HG03025 (cell line): ENCODE measurements at regions not wholly inside any gene's neighbourhood (a gene's known extent, or its start where the extent isn't known, plus 50 kb on each side); places are given as distances from the start of the nearest gene placed in this dataset.

Experiments used
- ATAC-seq: cut with Tn5 transposase; IDR thresholded peaks from one replicate; pipeline ENCODE4 v1.9.1; 2021; ENCODE audit warnings: mild to moderate bottlenecking, moderate library complexity; ENCODE audit not compliant: unreplicated experiment, low FRiP score

DNA sequence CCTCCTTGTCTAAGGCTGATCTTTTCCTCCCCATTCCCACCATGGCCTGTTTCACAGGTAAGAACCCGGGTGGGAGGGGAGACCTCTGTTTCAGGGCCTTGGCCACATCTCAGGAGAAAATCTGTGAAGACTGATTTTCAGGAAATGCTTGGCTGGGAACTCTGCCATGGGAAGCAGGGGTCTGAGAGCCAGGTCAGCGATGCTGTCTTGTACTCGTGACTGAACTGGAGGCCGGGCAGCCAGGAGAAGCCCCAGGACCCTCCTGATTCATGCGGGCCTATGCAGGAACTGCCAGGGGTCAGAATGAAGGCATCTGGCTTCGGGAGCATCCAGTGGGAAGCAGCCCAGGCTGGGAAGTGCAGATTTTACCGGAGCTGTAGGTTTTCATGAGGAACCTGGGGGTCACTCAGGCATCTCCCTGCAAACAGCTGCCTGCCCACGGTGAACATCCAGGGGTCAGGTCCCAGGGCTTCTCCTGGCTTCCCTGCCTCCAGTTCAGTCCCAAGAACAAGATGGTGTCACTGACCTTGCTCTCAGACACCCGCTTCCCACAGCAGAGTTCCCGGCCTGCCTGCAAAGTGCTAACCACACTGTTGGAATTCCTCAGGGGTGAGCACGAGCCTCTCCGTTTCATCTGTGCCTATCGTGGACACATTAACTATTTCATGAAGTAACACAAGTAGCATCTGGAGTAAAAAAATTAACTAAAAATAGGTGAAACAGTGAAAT, 90.2 kb upstream of the SULF2 start:
- ATAC-seq = no peak

GRCh38 chr20:47872341-47872740, 87.1 kb upstream of the SULF2 start:
- no peak for ATAC-seq

- no peak for ATAC-seq
These were observed 85.2 kb upstream of the SULF2 start for GRCh38 chr20:47870475-47870874.

GRCh38 chr20:47868744-47869143, 83.5 kb upstream of the SULF2 start:
- ATAC-seq = no peak

DNA sequence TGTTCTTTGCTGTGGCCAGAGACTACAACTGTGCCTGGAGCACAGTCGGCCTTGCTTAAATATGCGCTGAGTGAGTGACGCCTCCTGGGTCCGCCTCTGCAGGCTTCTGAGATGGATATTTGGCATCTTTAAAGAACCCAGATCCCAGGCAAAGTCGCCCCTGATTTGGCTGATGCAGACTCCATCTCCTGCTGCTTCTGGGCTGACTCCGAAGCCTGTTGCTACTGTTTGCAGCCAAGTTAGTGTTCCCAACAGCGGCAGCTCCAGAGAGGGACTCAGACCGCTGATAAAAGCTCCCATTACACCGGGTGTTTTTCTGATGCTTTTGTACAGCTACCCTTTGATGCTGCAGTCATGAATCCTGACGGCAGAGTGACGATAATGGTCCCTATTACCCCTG, 83.0 kb upstream of the SULF2 start:
- no peak for ATAC-seq

DNA sequence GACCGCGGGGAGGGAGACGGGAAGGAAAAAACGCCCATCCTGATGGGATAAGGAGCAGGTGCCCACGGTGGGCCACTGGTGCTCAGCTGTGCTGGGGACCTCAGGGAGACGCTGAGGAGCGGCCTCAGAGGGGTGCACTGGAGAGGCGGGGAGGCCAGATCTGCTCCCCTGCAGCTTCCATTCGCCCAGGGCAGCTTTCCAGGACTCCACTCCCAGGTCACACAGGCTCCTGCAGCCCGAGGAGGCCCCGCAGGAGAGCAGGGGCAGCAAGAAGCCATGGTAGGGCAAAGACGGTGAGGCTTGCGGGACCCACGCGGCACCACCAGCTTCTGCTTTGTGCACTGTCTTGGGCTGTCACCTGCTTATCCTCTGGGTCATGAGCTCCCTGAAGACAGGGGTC, 82.5 kb upstream of the SULF2 start:
- no peak for ATAC-seq

- no peak for ATAC-seq
These were observed 81.2 kb upstream of the SULF2 start for GRCh38 chr20:47866480-47866879.

DNA sequence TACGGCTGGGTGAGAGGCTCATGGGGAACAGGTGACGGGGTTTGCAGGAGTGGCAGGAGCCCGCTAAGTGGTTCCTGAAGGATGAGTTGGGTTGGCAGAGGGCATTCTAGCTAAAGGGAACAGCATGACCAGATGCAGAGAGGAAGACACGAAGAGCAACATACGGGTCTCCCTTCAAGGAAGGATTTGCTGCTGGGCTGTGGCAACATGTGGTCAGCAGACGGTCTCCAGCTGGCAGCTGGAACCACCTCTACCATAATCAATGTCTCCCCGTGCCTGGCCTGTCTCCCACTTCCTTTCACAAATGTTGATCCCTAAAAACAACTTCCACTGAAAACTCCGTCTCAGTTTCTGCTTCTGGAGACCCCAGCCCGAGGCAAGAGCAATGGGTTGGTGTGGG, 80.6 kb upstream of the SULF2 start:
- no peak for ATAC-seq

DNA sequence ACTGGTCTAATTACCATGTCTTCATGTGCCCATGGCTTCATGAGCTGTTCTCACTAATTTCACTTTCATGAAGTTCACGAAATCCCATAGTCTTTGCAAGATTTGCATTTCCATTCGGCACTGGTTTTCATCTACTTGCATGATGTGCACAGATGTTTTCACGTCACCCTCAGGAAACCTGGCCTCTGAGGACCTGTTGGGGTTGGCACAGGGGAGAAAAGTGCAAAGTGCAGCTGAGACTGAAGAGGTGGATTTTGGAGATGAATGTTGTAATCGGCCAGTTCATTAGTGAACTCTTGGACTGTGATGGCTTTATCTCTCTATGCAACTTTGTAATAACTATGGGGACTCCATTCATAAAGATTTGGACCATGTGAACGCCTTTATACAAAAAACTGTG, 80.2 kb upstream of the SULF2 start:
- ATAC-seq = no peak

DNA sequence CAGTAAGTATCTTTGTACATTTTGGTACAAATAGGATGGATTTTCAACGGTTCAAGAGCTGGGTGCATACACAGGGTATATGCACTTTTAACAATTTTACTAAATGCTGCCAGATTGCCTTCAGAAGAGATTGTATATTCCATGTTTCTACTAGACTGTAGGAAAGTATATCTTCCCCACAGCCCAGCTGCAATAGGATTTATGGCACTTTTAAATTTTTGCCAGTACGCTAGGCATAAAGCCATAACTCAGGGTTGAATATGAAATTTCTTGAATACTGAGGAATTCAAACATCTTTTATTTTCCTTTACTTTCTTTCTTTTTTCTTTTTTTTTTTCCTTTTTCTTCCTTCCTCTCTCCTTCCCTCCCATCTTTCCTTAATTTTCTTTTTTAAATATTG, 78.7 kb upstream of the SULF2 start:
- no peak for ATAC-seq

DNA sequence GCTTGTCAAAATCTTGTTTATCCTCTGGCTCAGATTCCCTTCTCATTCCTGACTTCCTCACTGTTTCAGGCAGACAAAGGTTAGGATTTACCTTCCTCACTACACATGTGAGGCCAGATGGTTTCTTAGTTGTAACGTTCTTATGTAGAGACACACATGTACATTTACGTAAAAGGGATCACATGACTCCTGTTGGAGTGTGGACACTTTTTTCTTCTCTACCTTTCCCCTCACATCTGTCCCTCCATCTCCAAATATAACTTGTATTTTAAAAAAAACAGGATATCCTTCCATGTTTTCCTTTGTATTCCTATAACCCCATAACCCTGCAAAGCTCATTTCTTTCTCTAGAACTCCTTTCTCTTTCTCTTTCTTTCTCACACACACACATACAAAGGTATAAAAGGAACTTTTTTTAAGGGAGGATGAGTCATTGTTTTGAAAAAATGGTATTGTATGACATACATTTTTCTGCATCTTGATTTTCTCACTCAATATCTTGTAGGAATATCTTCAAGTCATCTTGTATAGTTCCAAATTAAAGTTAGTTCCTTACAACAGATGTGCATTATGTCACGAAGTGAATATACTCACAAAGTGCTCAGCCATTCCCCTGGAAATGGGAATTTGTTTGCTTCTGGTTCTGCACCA, 78.2 kb upstream of the SULF2 start:
- no peak for ATAC-seq

DNA sequence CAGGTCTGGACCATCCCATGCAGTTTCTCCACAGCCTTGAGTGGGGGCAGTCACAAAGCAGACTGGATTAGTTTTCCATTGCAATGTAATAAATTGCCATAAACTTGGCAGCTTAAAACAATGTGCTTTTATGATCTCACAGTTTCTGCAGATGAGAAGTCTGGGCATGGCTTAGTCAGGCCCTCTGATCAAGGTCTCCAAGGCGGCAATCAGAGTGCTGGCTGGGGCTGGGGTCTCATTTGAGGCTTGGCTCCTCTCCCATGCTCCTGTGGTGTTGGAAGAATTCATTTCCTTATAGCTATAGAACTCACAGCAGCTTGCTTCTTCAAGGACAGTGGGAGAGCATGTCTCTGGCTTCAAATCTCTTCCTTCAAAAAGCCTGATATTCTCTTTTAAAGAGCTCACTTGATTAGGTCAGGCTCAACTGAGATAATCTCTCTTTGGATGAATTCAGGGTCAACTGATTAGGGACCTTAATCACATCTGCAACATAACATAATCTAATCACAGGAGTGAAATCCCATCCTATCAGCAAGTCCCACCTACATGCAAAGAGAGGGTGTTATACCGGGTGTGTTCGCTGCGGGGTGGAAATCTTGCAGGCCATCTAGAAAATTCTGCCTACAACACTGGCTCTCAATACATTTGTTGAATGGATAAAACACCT, 77.4 kb upstream of the SULF2 start:
- no peak for ATAC-seq

DNA sequence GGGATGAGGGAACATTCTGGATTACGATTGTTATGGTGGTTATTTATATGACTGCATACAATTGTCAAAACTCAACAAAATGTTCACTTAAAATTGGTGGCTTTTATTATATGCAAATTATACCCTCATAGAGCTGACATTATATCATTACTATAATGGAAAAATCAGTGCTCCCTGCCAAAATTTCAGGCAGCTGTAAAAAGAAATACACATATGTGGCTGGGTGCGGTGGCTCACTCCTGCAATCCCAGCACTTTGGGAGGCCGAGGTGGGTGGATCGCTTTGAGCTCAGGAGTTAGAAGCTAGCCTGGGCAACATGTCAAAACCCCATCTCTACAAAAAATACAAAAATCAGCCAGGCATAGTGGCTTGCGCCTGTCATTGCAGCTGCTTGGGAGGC, 75.8 kb upstream of the SULF2 start:
- no peak for ATAC-seq

GRCh38 chr20:47860049-47860830, 75.0 kb upstream of the SULF2 start:
- ATAC-seq = no peak

GRCh38 chr20:47859278-47859677, 74.0 kb upstream of the SULF2 start:
- no peak for ATAC-seq

GRCh38 chr20:47857569-47858464, 72.5 kb upstream of the SULF2 start:
- ATAC-seq = no peak

GRCh38 chr20:47857187-47857568, 71.9 kb upstream of the SULF2 start:
- ATAC-seq = no peak

DNA sequence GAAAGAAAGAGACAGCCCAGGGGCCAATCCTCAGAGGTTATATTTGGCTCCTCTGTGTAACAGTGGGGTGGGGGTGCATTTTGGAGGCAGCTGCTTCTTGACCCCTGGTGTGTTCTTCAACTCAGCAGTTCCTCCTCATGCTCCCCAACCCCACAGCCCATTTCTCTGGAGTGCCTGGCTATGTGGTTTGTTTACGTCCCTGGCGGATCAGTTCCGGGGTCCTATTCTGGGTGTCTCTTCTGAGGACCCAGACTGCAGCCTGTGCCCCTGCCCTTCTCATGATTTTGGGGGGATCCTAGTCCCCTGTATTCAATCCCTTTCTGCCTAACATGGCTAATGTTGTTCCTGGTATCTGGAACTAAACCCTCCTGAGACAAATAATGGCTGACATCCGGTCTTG, 70.5 kb upstream of the SULF2 start:
- no peak for ATAC-seq

DNA sequence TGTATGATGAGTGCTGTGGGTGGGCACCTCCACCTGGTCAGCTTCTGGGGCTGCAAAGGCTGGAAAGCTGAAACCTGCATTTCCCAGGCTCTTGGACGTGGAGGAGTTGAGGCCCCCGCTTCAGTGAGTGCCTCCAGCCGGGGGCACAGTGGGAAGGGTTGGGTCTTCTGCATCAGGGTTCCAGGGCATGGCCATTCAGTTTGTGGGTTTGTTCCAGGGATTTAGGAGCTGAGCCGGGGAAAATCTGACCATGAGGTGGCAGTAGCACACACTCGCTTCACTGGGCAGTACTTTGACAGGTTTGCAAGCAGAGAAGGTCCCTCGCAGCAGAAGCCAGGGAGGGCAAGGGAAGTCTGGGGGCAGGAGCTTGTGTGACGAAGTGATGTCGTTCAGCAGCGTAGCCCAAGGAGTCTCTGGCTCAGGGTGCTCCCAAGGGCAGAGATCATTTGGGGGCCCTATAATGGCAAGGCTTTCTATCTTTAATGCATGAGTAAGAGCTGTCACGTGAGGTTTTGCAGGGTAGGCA, 69.5 kb upstream of the SULF2 start:
- ATAC-seq = no peak

DNA sequence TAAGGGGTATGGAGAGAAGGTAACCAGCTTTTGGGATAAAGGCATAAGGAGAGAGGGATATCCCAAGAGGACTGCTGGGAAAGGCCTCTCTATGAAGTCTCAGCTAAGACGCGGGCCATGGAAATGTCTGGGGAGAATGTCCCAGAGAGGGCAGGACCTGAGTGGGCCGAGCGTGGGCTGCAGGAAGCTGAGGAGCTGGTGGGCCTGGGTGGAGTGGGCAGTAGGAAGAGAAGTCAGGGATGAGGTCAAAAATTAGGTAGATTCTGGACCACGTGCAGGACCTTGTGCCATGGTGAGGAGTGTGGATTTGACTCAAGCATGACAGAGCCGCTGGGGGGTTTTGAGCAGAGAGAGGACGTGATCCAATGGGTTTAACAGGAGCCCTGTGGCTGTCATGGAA, 66.5 kb upstream of the SULF2 start:
- no peak for ATAC-seq
